ENCODE measurements at regions not wholly inside any gene's neighbourhood (a gene's known extent, or its start where the extent isn't known, plus 50 kb on each side); places are given as distances from the start of the nearest gene placed in this dataset.

DNA sequence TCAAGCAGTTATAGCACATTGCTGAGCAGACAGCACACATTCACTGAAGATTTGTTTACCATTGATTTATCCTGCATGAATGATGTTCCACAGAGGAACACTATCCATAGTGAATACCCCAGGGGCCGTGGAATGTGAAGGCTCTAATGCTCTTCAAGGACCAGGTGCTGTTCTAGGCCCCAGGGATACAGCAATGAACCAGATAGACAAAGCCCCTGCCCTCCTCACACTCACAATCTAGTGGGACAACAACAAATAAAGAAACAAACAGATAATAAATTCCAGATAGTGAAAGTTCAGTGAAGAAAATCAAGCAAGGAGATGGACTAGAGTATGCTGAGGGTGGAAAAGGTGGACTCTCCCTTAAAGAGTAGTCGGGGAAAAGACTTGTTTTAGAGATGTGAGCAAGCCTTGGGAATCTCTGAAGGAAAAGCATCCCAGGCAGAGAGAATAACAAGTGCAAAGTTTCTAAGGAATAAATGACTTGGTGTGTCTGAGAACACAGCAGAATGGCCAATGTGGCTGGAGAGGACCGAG is 117.7 kb downstream of the CCDC71L start:
- ChIA-PET CTCF (interaction anchor here (0.6 to 2.3 kb wide), 34 partner anchors 8 to 850 kb away, joined by 3 to 26 read pairs (median 4); partner anchors contain the start of gene CCDC71L), POLR2A (interaction anchor here (0.8 to 1.0 kb wide), 2 partner anchors 25 to 117 kb away, joined by 6 to 10 read pairs; partner anchors contain the start of gene CCDC71L)
- H3K36me3 ChIP-seq (ENCODE audit: control insufficient read depth in 2 of 2, insufficient read depth in 1 of 2, low read length in 2 of 2), result no peaks in the 10 kb centered on the region
- H3K4me1 ChIP-seq (ENCODE audit: control insufficient read depth, insufficient read depth, low read length), result no peaks in the 10 kb centered on the region
- no peaks in the 10 kb centered on the region for H3K9me3 ChIP-seq (ENCODE audit: control insufficient read depth, insufficient read depth, low read depth, low read length)
- TF ChIP-seq ZBTB48 (tag by site-specific recombination; IDR thresholded peaks at IDR 0.05) (peak; percentile 44; the same call in 1 of the 2 replicates), ZNF37A (tag by site-specific recombination; IDR thresholded peaks at IDR 0.05) (no peak)
- H3K27ac ChIP-seq (ENCODE audit: extremely low read depth, low read depth, low read length), result no peak overlapping the region
- H3K4me3 ChIP-seq (ENCODE audit: low read depth, low read length), result no peak overlapping the region

DNA sequence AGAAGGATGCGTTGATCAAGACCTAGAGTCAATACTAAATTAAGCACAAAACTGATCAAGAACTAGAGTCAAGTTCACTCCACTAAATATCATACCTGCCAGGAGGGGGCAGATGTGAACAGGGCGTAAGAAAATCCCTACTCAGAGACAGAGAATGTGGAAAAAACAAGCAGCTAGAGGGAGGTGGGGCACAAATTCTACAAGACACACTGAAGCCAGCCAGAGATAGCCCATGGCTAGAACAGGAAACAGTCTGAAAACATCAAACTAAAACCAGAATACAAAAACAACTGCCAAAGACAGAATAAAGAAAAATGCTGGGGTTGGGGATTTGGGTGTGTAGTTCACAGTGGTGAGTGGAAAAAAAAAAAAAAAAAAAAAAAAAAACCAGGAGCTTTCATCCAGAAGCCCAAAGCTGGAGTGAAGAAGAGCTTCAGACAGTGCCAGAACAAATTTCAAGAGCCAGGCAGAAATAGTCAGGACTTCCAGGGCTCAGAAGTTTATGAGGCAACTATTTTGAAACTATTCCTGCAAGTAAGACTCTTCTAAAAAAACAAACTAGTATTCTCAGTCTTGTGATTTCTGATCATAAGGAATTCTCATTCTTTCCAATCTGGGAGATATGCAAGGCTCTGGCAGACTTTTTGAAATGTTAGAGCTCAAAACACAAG is 118.3 kb downstream of the CCDC71L start:
- H3K27ac ChIP-seq (ENCODE audit: extremely low read depth, low read depth, low read length), result no peak overlapping the region
- no peak overlapping the region for H3K4me3 ChIP-seq (ENCODE audit: low read depth, low read length)
- TF ChIP-seq, protein P1, sequence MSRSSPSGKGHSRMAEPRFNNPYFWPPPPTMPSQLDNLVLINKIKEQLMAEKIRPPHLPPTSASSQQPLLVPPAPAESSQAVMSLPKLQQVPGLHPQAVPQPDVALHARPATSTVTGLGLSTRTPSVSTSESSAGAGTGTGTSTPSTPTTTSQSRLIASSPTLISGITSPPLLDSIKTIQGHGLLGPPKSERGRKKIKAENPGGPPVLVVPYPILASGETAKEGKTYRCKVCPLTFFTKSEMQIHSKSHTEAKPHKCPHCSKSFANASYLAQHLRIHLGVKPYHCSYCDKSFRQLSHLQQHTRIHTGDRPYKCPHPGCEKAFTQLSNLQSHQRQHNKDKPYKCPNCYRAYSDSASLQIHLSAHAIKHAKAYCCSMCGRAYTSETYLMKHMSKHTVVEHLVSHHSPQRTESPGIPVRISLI (tag by site-specific recombination; IDR thresholded peaks at IDR 0.05), result peak; percentile 82; the same call in 1 of the 2 replicates
- TF ChIP-seq, protein P2, sequence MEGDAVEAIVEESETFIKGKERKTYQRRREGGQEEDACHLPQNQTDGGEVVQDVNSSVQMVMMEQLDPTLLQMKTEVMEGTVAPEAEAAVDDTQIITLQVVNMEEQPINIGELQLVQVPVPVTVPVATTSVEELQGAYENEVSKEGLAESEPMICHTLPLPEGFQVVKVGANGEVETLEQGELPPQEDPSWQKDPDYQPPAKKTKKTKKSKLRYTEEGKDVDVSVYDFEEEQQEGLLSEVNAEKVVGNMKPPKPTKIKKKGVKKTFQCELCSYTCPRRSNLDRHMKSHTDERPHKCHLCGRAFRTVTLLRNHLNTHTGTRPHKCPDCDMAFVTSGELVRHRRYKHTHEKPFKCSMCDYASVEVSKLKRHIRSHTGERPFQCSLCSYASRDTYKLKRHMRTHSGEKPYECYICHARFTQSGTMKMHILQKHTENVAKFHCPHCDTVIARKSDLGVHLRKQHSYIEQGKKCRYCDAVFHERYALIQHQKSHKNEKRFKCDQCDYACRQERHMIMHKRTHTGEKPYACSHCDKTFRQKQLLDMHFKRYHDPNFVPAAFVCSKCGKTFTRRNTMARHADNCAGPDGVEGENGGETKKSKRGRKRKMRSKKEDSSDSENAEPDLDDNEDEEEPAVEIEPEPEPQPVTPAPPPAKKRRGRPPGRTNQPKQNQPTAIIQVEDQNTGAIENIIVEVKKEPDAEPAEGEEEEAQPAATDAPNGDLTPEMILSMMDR (tag by site-specific recombination; IDR thresholded peaks at IDR 0.05), result peak; percentile 76
- TF ChIP-seq GFI1B (tag by site-specific recombination; IDR thresholded peaks at IDR 0.05), result no peak
- peak; percentile 60 for TF ChIP-seq ZNF654 (tag by site-specific recombination; IDR thresholded peaks at IDR 0.05; ENCODE audit: low read depth)
- TF ChIP-seq ZBTB17 (tag by site-specific recombination; IDR thresholded peaks at IDR 0.05), result peak; percentile 33
- TF ChIP-seq, protein P3, sequence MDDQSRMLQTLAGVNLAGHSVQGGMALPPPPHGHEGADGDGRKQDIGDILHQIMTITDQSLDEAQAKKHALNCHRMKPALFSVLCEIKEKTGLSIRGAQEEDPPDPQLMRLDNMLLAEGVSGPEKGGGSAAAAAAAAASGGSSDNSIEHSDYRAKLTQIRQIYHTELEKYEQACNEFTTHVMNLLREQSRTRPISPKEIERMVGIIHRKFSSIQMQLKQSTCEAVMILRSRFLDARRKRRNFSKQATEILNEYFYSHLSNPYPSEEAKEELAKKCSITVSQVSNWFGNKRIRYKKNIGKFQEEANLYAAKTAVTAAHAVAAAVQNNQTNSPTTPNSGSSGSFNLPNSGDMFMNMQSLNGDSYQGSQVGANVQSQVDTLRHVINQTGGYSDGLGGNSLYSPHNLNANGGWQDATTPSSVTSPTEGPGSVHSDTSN (CRISPR knock-in tag; IDR thresholded peaks at IDR 0.05), result no peak
- 0 out of 2 replicates have a peak, but pooled peaks have one; percentile 27 for TF ChIP-seq ZNF660 (tag by site-specific recombination; IDR thresholded peaks at IDR 0.05)
- peak; percentile 57 for TF ChIP-seq MZF1 (tag by site-specific recombination; IDR thresholded peaks at IDR 0.05; ENCODE audit: borderline replicate concordance)
- no peaks in the 10 kb centered on the region for H3K9me3 ChIP-seq (ENCODE audit: control insufficient read depth, insufficient read depth, low read depth, low read length)
- H3K4me1 ChIP-seq (ENCODE audit: control insufficient read depth, insufficient read depth, low read length), result no peaks in the 10 kb centered on the region
- CTCF ChIA-PET, result interaction anchor here (0.5 to 2.3 kb wide), 41 partner anchors 9 to 850 kb away, joined by 3 to 26 read pairs (median 4); partner anchors contain the start of gene CCDC71L
- no peaks in the 10 kb centered on the region for H3K36me3 ChIP-seq (ENCODE audit: control insufficient read depth in 2 of 2, insufficient read depth in 1 of 2, low read length in 2 of 2)
- POLR2A ChIA-PET, result interaction anchor here (0.7 to 1.0 kb wide), 3 partner anchors 25 to 521 kb away, joined by 6 to 10 read pairs (median 7); partner anchors contain the start of gene CCDC71L

DNA sequence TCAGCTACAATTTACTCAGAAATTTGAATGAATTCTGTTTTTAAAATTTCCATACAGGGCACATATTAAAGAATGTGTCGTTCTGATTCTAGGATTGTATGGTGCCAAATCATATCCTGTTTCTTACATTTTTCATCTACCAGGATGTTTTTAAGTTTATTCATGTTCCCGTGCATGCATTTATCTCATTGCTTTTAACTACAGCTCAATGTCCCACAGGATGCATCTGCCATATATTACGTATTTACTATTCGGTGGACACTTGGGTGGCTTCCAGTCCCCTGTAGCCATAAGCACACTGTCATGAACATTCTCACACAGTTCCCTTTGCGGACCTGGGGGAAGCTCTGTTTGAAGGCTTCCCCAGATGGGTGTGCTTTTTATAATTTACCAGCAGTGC is 122.3 kb downstream of the CCDC71L start:
- Histone ChIP-seq H3K27ac (ENCODE audit: extremely low read depth, low read depth, low read length) (no peak overlapping the region), H3K36me3 (ENCODE audit: control insufficient read depth in 2 of 2, insufficient read depth in 1 of 2, low read length in 2 of 2) (no peaks in the 10 kb centered on the region), H3K9me3 (ENCODE audit: control insufficient read depth, insufficient read depth, low read depth, low read length) (no peaks in the 10 kb centered on the region), H3K4me1 (ENCODE audit: control insufficient read depth, insufficient read depth, low read length) (no peaks in the 10 kb centered on the region), H3K4me3 (ENCODE audit: low read depth, low read length) (no peak overlapping the region)
- no peak for TF ChIP-seq ZBTB8A (tag by site-specific recombination; IDR thresholded peaks at IDR 0.05)
- no peak for TF ChIP-seq ZFP41 (tag by site-specific recombination; IDR thresholded peaks at IDR 0.05; ENCODE audit: borderline replicate concordance)
- TF ChIP-seq ZNF391 (tag by site-specific recombination; IDR thresholded peaks at IDR 0.05; ENCODE audit: borderline replicate concordance, low read depth), result no peak
- no peak for TF ChIP-seq ZSCAN16 (tag by site-specific recombination; IDR thresholded peaks at IDR 0.05)
- no peak for TF ChIP-seq ZFP37 (tag by site-specific recombination; IDR thresholded peaks at IDR 0.05)
- no peak for TF ChIP-seq ZNF23 (tag by site-specific recombination; IDR thresholded peaks at IDR 0.05; ENCODE audit: borderline replicate concordance)
- TF ChIP-seq, protein P4, sequence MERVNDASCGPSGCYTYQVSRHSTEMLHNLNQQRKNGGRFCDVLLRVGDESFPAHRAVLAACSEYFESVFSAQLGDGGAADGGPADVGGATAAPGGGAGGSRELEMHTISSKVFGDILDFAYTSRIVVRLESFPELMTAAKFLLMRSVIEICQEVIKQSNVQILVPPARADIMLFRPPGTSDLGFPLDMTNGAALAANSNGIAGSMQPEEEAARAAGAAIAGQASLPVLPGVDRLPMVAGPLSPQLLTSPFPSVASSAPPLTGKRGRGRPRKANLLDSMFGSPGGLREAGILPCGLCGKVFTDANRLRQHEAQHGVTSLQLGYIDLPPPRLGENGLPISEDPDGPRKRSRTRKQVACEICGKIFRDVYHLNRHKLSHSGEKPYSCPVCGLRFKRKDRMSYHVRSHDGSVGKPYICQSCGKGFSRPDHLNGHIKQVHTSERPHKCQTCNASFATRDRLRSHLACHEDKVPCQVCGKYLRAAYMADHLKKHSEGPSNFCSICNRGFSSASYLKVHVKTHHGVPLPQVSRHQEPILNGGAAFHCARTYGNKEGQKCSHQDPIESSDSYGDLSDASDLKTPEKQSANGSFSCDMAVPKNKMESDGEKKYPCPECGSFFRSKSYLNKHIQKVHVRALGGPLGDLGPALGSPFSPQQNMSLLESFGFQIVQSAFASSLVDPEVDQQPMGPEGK (tag by site-specific recombination; IDR thresholded peaks at IDR 0.05), result no peak
- TF ChIP-seq, protein P5, sequence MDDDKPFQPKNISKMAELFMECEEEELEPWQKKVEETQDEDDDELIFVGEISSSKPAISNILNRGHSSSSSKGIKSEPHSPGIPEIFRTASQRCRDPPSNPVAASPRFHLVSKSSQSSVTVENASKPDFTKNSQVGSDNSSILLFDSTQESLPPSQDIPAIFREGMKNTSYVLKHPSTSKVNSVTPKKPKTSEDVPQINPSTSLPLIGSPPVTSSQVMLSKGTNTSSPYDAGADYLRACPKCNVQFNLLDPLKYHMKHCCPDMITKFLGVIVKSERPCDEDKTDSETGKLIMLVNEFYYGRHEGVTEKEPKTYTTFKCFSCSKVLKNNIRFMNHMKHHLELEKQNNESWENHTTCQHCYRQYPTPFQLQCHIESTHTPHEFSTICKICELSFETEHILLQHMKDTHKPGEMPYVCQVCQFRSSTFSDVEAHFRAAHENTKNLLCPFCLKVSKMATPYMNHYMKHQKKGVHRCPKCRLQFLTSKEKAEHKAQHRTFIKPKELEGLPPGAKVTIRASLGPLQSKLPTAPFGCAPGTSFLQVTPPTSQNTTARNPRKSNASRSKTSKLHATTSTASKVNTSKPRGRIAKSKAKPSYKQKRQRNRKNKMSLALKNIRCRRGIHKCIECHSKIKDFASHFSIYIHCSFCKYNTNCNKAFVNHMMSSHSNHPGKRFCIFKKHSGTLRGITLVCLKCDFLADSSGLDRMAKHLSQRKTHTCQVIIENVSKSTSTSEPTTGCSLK (tag by site-specific recombination; IDR thresholded peaks at IDR 0.05), result no peak
- TF ChIP-seq ZNF16 (tag by site-specific recombination; IDR thresholded peaks at IDR 0.05; ENCODE audit: low read depth), result no peak
- TF ChIP-seq ZNF157 (tag by site-specific recombination; IDR thresholded peaks at IDR 0.05), result no peak
- ChIA-PET POLR2A (no interaction called here), CTCF (interaction anchor here (1.0 to 1.1 kb wide), 2 partner anchors 11 to 361 kb away, joined by 3 read pairs; no protein-coding TSS in a partner anchor)
